Kidney (tissue), 13 donors: ENCODE measurements at regions not wholly inside any gene's neighbourhood (a gene's known extent, or its start where the extent isn't known, plus 50 kb on each side); places are given as distances from the start of the nearest gene placed in this dataset.
"Not testable (repeated sequence)": the region's sequence is repeated elsewhere in the genome, so short reads cannot be mapped to it uniquely, and the experiment has no call there.

Experiments
- DNase-seq, 5 donors: peaks; one replicate each; pipeline ENCODE4 v3.0.0-alpha.2; 2013 to 2020
- FAIRE-seq: peaks from 2 replicates; lab custom pipeline; 2012; peaks lifted over from hg19 to GRCh38; lab: Jason Lieb, UNC
- H3K27ac ChIP-seq, 2 donors: one replicate each; pipeline ENCODE4 v1.7.0; 2013; ENCODE audit warnings: low read depth in 2 of 2, low read length in 2 of 2, inconsistent platforms in 1 of 2
- H3K27me3 ChIP-seq: one replicate; pipeline ENCODE4 v1.7.1; 2013; ENCODE audit warnings: low read length, inconsistent platforms; ENCODE audit not compliant: control insufficient read depth, insufficient read depth
- H3K36me3 ChIP-seq, 3 donors: one replicate each; pipeline versions ENCODE4 v1.7.0 to v1.7.1; 2013; ENCODE audit warnings: low read length in 3 of 3, control low read depth in 1 of 3, inconsistent platforms in 1 of 3; ENCODE audit not compliant: insufficient read depth in 3 of 3, control insufficient read depth in 2 of 3
- H3K4me1 ChIP-seq, 3 donors: one replicate each; pipeline versions ENCODE4 v1.7.0 to v1.7.1; 2013; ENCODE audit warnings: low read length in 3 of 3, inconsistent platforms in 1 of 3, low read depth in 1 of 3; ENCODE audit not compliant: control insufficient read depth in 2 of 3, insufficient read depth in 2 of 3
- H3K4me3 ChIP-seq, 3 donors: one replicate each; pipeline versions ENCODE4 v1.7.0 to v1.8.1; 2013; ENCODE audit warnings: low read length in 3 of 3, control low read depth in 1 of 3, inconsistent platforms in 1 of 3
- H3K9ac ChIP-seq, 3 donors: one replicate each; pipeline versions ENCODE4 v1.7.0 to v1.7.1; 2013; ENCODE audit warnings: low read length in 3 of 3, control low read depth in 1 of 3, inconsistent platforms in 1 of 3
- H3K9me3 ChIP-seq, 3 donors: one replicate each; pipeline versions ENCODE4 v1.7.0 to v1.7.1; 2013; ENCODE audit warnings: low read length in 3 of 3, control low read depth in 1 of 3, inconsistent platforms in 1 of 3; ENCODE audit not compliant: control insufficient read depth in 2 of 3, insufficient read depth in 1 of 3
- CTCF ChIP-seq: IDR thresholded peaks from 3 replicates; pipeline ENCODE4 v1.5.1; 2012; ENCODE audit warnings: mild to moderate bottlenecking, moderate library complexity, borderline replicate concordance; ENCODE audit not compliant: insufficient read depth; ENCODE audit errors: extremely low read depth
- intact Hi-C: fragments of 100-400 bp; cut with DNase I; formaldehyde crosslinking; loops from one replicate; pipeline ENCODE4 v1.11.1; 2022
- donor health status: control.
- donor health status: control.
- donor health status: control.
- donor health status: control.
- donor health status: control.
- donor health status: DM: yes; HTN: yes; CAD: no.
- donor health status: Normal renal cell carcinoma (clear cell type).

GRCh38 chr10:44752451-44753441 lies 158.4 kb upstream of the TMEM72 start:
- intact Hi-C loops: no loop called here
- Histone ChIP-seq H3K27me3 (no peaks in the 10 kb centered on the region), H3K4me3 (no peak overlapping the region), H3K36me3 (no peaks in the 10 kb centered on the region), H3K9ac (no peak overlapping the region), H3K4me1 (peaks cover 0 to 11% (median 7%) of the 10 kb centered on the region in 3 donors), H3K9me3 (peaks cover 0 to 4% (median 0%) of the 10 kb centered on the region in 3 donors), H3K27ac (peak overlapping the region; percentile 24 to 51)
- FAIRE-seq: no peak
- TF ChIP-seq CTCF: no peak
- peak in 3 of 5 donors; percentile 28 to 79 (median 72) for DNase-seq

- H3K9me3 ChIP-seq, H3K27me3 ChIP-seq, H3K4me3 ChIP-seq, H3K9ac ChIP-seq, H3K36me3 ChIP-seq, FAIRE-seq, intact Hi-C loops, H3K27ac ChIP-seq, DNase-seq: not testable (repeated sequence)
- peaks cover 0 to 11% (median 7%) of the 10 kb centered on the region in 3 donors for H3K4me1 ChIP-seq
These were observed 156.8 kb upstream of the TMEM72 start for GRCh38 chr10:44754355-44754754.

- Histone ChIP-seq H3K4me1 (peaks cover 0 to 11% (median 7%) of the 10 kb centered on the region in 3 donors), H3K9me3 (no peaks in the 10 kb centered on the region), H3K27me3 (no peaks in the 10 kb centered on the region), H3K36me3 (no peaks in the 10 kb centered on the region), H3K27ac (no peak overlapping the region), H3K9ac (no peak overlapping the region), H3K4me3 (no peak overlapping the region)
- intact Hi-C loops: no loop called here
- no peak for DNase-seq
- TF ChIP-seq CTCF: no peak
- FAIRE-seq: no peak
These were observed 155.7 kb upstream of the TMEM72 start for GRCh38 chr10:44755481-44755880.

- DNase-seq: no peak
- intact Hi-C loops: no loop called here
- H3K4me1 ChIP-seq: peaks cover 0 to 11% (median 7%) of the 10 kb centered on the region in 3 donors
- no peak for TF ChIP-seq CTCF
- H3K9me3 ChIP-seq: no peaks in the 10 kb centered on the region
- H3K27me3 ChIP-seq: no peaks in the 10 kb centered on the region
- H3K4me3 ChIP-seq: no peak overlapping the region
- H3K9ac ChIP-seq: no peak overlapping the region
- FAIRE-seq: no peak
- H3K36me3 ChIP-seq: no peaks in the 10 kb centered on the region
- H3K27ac ChIP-seq: no peak overlapping the region
These were observed 154.9 kb upstream of the TMEM72 start for GRCh38 chr10:44756216-44756615.
